ENCODE measurements at regions not wholly inside any gene's neighbourhood (a gene's known extent, or its start where the extent isn't known, plus 50 kb on each side); places are given as distances from the start of the nearest gene placed in this dataset.

- intact Hi-C loops (cut with DNase I): no loop called here
- no peak for DNase-seq (ENCODE audit: low spot score)
Measured at GRCh38 chr14:22479776-22480464, 109.1 kb downstream of the DAD1 start.

GRCh38 chr14:22479132-22479531, 109.9 kb downstream of the DAD1 start:
- DNase-seq (ENCODE audit: low spot score): no peak
- intact Hi-C loops (cut with DNase I): no loop called here

- DNase-seq (ENCODE audit: low spot score): no peak
- intact Hi-C loops (cut with DNase I): no loop called here
Measured at GRCh38 chr14:22478670-22479069, 110.4 kb downstream of the DAD1 start.

GRCh38 chr14:22478247-22478646, 110.8 kb downstream of the DAD1 start:
- no peak for DNase-seq (ENCODE audit: low spot score)
- intact Hi-C loops (cut with DNase I): no loop called here

GRCh38 chr14:22477569-22478194, 111.3 kb downstream of the DAD1 start:
- no peak for DNase-seq (ENCODE audit: low spot score)
- intact Hi-C loops (cut with DNase I): no loop called here

- intact Hi-C loops (cut with DNase I): no loop called here
- DNase-seq (ENCODE audit: low spot score): no peak
Measured at GRCh38 chr14:22476887-22477286, 112.1 kb downstream of the DAD1 start.

GRCh38 chr14:22476005-22476751, 112.8 kb downstream of the DAD1 start:
- DNase-seq (ENCODE audit: low spot score): no peak
- intact Hi-C loops (cut with DNase I): no loop called here

- no peak for DNase-seq (ENCODE audit: low spot score)
- intact Hi-C loops (cut with DNase I): no loop called here
Measured at GRCh38 chr14:22475381-22475780, 113.6 kb downstream of the DAD1 start.

GRCh38 chr14:22474730-22475351, 114.2 kb downstream of the DAD1 start:
- intact Hi-C loops (cut with DNase I): no loop called here
- no peak for DNase-seq (ENCODE audit: low spot score)

GRCh38 chr14:22472935-22473854, 115.8 kb downstream of the DAD1 start:
- intact Hi-C loops (cut with DNase I): loop anchor here (1.0 kb wide), 1 partner anchor 83 kb away; no protein-coding TSS in a partner anchor
- DNase-seq (ENCODE audit: low spot score): no peak

- intact Hi-C loops (cut with DNase I): no loop called here
- no peak for DNase-seq (ENCODE audit: low spot score)
Measured at GRCh38 chr14:22472466-22472865, 116.6 kb downstream of the DAD1 start.

GRCh38 chr14:22471545-22472121, 117.4 kb downstream of the DAD1 start:
- intact Hi-C loops (cut with DNase I): no loop called here
- no peak for DNase-seq (ENCODE audit: low spot score)

- intact Hi-C loops (cut with DNase I): no loop called here
- no peak for DNase-seq (ENCODE audit: low spot score)
Measured at GRCh38 chr14:22469538-22470303, 119.3 kb downstream of the DAD1 start.

GRCh38 chr14:22468830-22469229, 120.2 kb downstream of the DAD1 start:
- no peak for DNase-seq (ENCODE audit: low spot score)
- intact Hi-C loops (cut with DNase I): no loop called here

GRCh38 chr14:22466491-22466890, 122.5 kb downstream of the DAD1 start:
- intact Hi-C loops (cut with DNase I): no loop called here
- DNase-seq (ENCODE audit: low spot score): no peak

GRCh38 chr14:22465201-22465840, 123.7 kb downstream of the DAD1 start:
- intact Hi-C loops (cut with DNase I): no loop called here
- DNase-seq (ENCODE audit: low spot score): no peak

- intact Hi-C loops (cut with DNase I): no loop called here
- no peak for DNase-seq (ENCODE audit: low spot score)
Measured at GRCh38 chr14:22464422-22465142, 124.4 kb downstream of the DAD1 start.
